ENCODE measurements at regions not wholly inside any gene's neighbourhood (a gene's known extent, or its start where the extent isn't known, plus 50 kb on each side); places are given as distances from the start of the nearest gene placed in this dataset.

DNA sequence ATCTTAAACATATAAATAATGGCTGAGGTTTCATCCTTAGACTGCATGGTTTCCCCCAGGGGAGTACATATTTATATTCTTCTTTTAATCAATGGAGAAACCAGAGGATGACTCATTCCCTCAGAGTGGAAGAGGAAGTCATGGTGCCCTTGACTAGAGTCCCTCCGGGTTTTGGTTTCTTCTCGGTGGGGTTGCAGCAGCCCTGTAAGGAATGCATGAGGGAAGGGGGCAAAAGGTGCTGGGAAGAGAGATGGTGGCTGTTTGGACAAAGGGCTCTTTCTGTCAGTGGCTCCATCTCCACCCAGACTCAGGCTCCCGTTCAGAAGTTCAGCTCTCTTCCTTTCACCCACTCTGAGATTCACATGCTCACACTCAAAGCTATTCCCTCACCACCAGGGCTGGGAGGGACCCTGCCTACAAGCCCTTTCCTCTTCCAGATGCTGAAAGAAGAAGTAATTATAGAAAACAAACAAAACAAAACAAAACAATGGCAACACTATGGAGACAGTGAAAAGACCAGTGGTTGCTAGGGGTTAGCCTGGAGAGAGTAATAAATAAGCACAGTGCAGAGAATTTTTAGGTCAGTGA is 129.8 kb upstream of the IL12B start (continued):
- TF ChIP-seq KDM1A (IDR thresholded peaks at IDR 0.05; ENCODE audit: borderline replicate concordance) (no peak), ZNF274 (IDR thresholded peaks at IDR 0.05; ENCODE audit: insufficient read depth, insufficient read length) (no peak), KAT2A (conservative IDR thresholded peaks at IDR 0.05; ENCODE audit: control insufficient read depth, low read depth, low read length) (no peak), POLR2A (IDR thresholded peaks at IDR 0.05; ENCODE audit: low read depth, low read length) (no peak), STAT1 (conservative IDR thresholded peaks at IDR 0.05) (no peak), RAD51 (IDR thresholded peaks at IDR 0.05) (no peak), NFIC (IDR thresholded peaks at IDR 0.05; ENCODE audit: low read depth, low read length) (peak; percentile 86), SMAD1 (IDR thresholded peaks at IDR 0.05; ENCODE audit: low read depth, partially characterized antibody) (no peak), HDAC6 (IDR thresholded peaks at IDR 0.05; ENCODE audit: unreplicated experiment) (no peak), NR2C1 (IDR thresholded peaks at IDR 0.05) (no peak), SUZ12 (IDR thresholded peaks at IDR 0.05; ENCODE audit: unreplicated experiment) (no peak), FOXM1 (IDR thresholded peaks at IDR 0.05; ENCODE audit: low read depth, low read length) (peak; percentile 82; the same call in 1 of the 2 replicates), CEBPB (IDR thresholded peaks at IDR 0.05; ENCODE audit: borderline replicate concordance in 1 of 2, low read depth in 2 of 2, low read length in 2 of 2) (no peak), ATF7 (IDR thresholded peaks at IDR 0.05; ENCODE audit: low read depth) (peak; percentile 25; the same call in 1 of the 2 replicates), REST (IDR thresholded peaks at IDR 0.05; ENCODE audit: low read depth, low read length) (no peak), PAX5 (IDR thresholded peaks at IDR 0.05; ENCODE audit: borderline replicate concordance, low read depth, low read length) (no peak; the same call in 1 of the 2 replicates), POLR2AphosphoS2 (IDR thresholded peaks at IDR 0.05; ENCODE audit: low read depth, low read length) (no peak), STAT3 (IDR thresholded peaks at IDR 0.05; ENCODE audit: low read depth, low read length) (no peak), SKIL (IDR thresholded peaks at IDR 0.05; ENCODE audit: low read depth, poor library complexity, severe bottlenecking) (no peak)
- TF ChIP-seq, protein P1, sequence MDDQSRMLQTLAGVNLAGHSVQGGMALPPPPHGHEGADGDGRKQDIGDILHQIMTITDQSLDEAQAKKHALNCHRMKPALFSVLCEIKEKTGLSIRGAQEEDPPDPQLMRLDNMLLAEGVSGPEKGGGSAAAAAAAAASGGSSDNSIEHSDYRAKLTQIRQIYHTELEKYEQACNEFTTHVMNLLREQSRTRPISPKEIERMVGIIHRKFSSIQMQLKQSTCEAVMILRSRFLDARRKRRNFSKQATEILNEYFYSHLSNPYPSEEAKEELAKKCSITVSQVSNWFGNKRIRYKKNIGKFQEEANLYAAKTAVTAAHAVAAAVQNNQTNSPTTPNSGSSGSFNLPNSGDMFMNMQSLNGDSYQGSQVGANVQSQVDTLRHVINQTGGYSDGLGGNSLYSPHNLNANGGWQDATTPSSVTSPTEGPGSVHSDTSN (IDR thresholded peaks at IDR 0.05; ENCODE audit: insufficient replicate concordance, low read depth, low read length), result no peak
- TF ChIP-seq, protein P2, sequence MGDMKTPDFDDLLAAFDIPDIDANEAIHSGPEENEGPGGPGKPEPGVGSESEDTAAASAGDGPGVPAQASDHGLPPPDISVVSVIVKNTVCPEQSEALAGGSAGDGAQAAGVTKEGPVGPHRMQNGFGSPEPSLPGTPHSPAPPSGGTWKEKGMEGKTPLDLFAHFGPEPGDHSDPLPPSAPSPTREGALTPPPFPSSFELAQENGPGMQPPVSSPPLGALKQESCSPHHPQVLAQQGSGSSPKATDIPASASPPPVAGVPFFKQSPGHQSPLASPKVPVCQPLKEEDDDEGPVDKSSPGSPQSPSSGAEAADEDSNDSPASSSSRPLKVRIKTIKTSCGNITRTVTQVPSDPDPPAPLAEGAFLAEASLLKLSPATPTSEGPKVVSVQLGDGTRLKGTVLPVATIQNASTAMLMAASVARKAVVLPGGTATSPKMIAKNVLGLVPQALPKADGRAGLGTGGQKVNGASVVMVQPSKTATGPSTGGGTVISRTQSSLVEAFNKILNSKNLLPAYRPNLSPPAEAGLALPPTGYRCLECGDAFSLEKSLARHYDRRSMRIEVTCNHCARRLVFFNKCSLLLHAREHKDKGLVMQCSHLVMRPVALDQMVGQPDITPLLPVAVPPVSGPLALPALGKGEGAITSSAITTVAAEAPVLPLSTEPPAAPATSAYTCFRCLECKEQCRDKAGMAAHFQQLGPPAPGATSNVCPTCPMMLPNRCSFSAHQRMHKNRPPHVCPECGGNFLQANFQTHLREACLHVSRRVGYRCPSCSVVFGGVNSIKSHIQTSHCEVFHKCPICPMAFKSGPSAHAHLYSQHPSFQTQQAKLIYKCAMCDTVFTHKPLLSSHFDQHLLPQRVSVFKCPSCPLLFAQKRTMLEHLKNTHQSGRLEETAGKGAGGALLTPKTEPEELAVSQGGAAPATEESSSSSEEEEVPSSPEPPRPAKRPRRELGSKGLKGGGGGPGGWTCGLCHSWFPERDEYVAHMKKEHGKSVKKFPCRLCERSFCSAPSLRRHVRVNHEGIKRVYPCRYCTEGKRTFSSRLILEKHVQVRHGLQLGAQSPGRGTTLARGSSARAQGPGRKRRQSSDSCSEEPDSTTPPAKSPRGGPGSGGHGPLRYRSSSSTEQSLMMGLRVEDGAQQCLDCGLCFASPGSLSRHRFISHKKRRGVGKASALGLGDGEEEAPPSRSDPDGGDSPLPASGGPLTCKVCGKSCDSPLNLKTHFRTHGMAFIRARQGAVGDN (IDR thresholded peaks at IDR 0.05), result no peak

Measured in GM12878 (cell line).